Panc1 (cell line): ENCODE measurements at regions not wholly inside any gene's neighbourhood (a gene's known extent, or its start where the extent isn't known, plus 50 kb on each side); places are given as distances from the start of the nearest gene placed in this dataset.

Source experiments
- ATAC-seq: fragments of 200-7000 bp; cut with Tn5 transposase; 2 replicates; pipeline ENCODE4 v1.9.1; 2020; ENCODE audit warnings: mild to moderate bottlenecking, moderate library complexity
- BruUV-seq: library from RNA; stranded (reverse); fragments of 400-500 nt; replicated peaks from 2 replicates; lab custom pipeline; 2021; lab: Mats Ljungman, UMichigan
- CTCF ChIA-PET: fragments of 300-600 bp; sonication (Branson Sonifier 250); formaldehyde crosslinking; loops from one replicate; lab custom pipeline; 2022; ENCODE audit warnings: antibody characterized with exemption; lab: Charles Lee
- POLR2A ChIA-PET: fragments of 300-600 bp; sonication (Branson Sonifier 250); formaldehyde crosslinking; loops from one replicate; lab custom pipeline; 2022; ENCODE audit warnings: antibody characterized with exemption; lab: Charles Lee
- DNase-seq: peaks from one replicate; pipeline ENCODE4 v3.0.0-alpha.2; 2010; ENCODE audit warnings: low read depth, low spot score
- H3K27ac ChIP-seq: 2 replicates; pipeline ENCODE4 v1.5.1; 2011; ENCODE audit warnings: mild to moderate bottlenecking, low read length, inconsistent platforms
- H3K27me3 ChIP-seq: fragments of 200-500 bp; sonication (Bioruptor generic); 2 replicates; pipeline ENCODE4 v1.6.0; 2014; ENCODE audit warnings: low read length, inconsistent platforms; ENCODE audit not compliant: control insufficient read depth, insufficient read depth
- H3K36me3 ChIP-seq: fragments of 200-500 bp; sonication (Bioruptor generic); 2 replicates; pipeline ENCODE4 v1.5.1; 2014; ENCODE audit warnings: inconsistent platforms, mild to moderate bottlenecking, low read length, moderate library complexity; ENCODE audit not compliant: control insufficient read depth, insufficient read depth
- H3K4me1 ChIP-seq: 2 replicates; pipeline ENCODE4 v1.5.1; 2011; ENCODE audit warnings: inconsistent platforms, mild to moderate bottlenecking, low read length, moderate library complexity; ENCODE audit not compliant: control insufficient read depth, insufficient read depth
- H3K4me3 ChIP-seq, 2 experiments: 2 replicates each; pipeline ENCODE4 v1.5.1; 2011 to 2012; ENCODE audit warnings: low read depth in 2 of 2, low read length in 2 of 2, mild to moderate bottlenecking in 2 of 2, inconsistent platforms in 1 of 2, moderate library complexity in 1 of 2
- H3K9me3 ChIP-seq: fragments of 200-500 bp; sonication (Bioruptor generic); 2 replicates; pipeline ENCODE4 v1.5.1; 2014; ENCODE audit warnings: low read depth, mild to moderate bottlenecking, inconsistent platforms, low read length, moderate library complexity; ENCODE audit not compliant: control insufficient read depth, insufficient read depth
- POLR2AphosphoS5 ChIP-seq: IDR thresholded peaks from 2 replicates; pipeline ENCODE4 v1.6.1; 2012; ENCODE audit warnings: mild to moderate bottlenecking, low read depth, low read length, moderate library complexity
- SIN3A ChIP-seq: IDR thresholded peaks from 2 replicates; pipeline ENCODE4 v1.6.1; 2012; ENCODE audit warnings: low read depth, mild to moderate bottlenecking, low read length, moderate library complexity, borderline replicate concordance; ENCODE audit not compliant: insufficient read depth
- TCF7L2 ChIP-seq: IDR thresholded peaks from 2 replicates; pipeline ENCODE4 v1.6.1; 2011; ENCODE audit warnings: mild to moderate bottlenecking, low read depth, low read length, inconsistent platforms
- in situ Hi-C: cut with HindIII; loops from 2 replicates; pipeline ENCODE4 v1.10.0; 2016; ENCODE audit warnings: low sequenced_read_pairs, low pct_unique_long_range_greater_than_20kb
- intact Hi-C: fragments of 100-400 bp; cut with micrococcal nuclease; formaldehyde crosslinking; loops from one replicate; pipeline ENCODE4 v1.10.0; 2022; ENCODE audit not compliant: unreplicated experiment
- TF ChIP-seq, protein P1 (sequence below): fragments of 450-650 bp; IDR thresholded peaks from 2 replicates; pipeline ENCODE4 v1.5.1; 2017; ENCODE audit warnings: mild to moderate bottlenecking
- TF ChIP-seq, protein P2 (sequence below), 2 experiments: IDR thresholded peaks; 2 replicates each; pipeline ENCODE4 v1.6.1; 2011 to 2012; ENCODE audit warnings: low read depth in 2 of 2, control low read depth in 1 of 2, low read length in 1 of 2, mild to moderate bottlenecking in 1 of 2, moderate library complexity in 1 of 2; ENCODE audit not compliant: insufficient read depth in 1 of 2

GRCh38 chr11:23569134-23569533 is 708.9 kb upstream of the CCDC179 start:
- H3K36me3 ChIP-seq: no peaks in the 10 kb centered on the region
- intact Hi-C loops (no loop called here), in situ Hi-C loops (no loop called here)
- ChIA-PET POLR2A (no interaction called here), CTCF (no interaction called here)
- ATAC-seq (no peak), DNase-seq (no peak)
- no peaks in the 10 kb centered on the region for H3K27me3 ChIP-seq
- no peaks in the 10 kb centered on the region for H3K9me3 ChIP-seq
- BruUV-seq: no TSS peak
- no peaks in the 10 kb centered on the region for H3K4me1 ChIP-seq
- no peak overlapping the region for H3K4me3 ChIP-seq
- TF ChIP-seq, protein P1, sequence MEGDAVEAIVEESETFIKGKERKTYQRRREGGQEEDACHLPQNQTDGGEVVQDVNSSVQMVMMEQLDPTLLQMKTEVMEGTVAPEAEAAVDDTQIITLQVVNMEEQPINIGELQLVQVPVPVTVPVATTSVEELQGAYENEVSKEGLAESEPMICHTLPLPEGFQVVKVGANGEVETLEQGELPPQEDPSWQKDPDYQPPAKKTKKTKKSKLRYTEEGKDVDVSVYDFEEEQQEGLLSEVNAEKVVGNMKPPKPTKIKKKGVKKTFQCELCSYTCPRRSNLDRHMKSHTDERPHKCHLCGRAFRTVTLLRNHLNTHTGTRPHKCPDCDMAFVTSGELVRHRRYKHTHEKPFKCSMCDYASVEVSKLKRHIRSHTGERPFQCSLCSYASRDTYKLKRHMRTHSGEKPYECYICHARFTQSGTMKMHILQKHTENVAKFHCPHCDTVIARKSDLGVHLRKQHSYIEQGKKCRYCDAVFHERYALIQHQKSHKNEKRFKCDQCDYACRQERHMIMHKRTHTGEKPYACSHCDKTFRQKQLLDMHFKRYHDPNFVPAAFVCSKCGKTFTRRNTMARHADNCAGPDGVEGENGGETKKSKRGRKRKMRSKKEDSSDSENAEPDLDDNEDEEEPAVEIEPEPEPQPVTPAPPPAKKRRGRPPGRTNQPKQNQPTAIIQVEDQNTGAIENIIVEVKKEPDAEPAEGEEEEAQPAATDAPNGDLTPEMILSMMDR: no peak
- TF ChIP-seq, protein P2, sequence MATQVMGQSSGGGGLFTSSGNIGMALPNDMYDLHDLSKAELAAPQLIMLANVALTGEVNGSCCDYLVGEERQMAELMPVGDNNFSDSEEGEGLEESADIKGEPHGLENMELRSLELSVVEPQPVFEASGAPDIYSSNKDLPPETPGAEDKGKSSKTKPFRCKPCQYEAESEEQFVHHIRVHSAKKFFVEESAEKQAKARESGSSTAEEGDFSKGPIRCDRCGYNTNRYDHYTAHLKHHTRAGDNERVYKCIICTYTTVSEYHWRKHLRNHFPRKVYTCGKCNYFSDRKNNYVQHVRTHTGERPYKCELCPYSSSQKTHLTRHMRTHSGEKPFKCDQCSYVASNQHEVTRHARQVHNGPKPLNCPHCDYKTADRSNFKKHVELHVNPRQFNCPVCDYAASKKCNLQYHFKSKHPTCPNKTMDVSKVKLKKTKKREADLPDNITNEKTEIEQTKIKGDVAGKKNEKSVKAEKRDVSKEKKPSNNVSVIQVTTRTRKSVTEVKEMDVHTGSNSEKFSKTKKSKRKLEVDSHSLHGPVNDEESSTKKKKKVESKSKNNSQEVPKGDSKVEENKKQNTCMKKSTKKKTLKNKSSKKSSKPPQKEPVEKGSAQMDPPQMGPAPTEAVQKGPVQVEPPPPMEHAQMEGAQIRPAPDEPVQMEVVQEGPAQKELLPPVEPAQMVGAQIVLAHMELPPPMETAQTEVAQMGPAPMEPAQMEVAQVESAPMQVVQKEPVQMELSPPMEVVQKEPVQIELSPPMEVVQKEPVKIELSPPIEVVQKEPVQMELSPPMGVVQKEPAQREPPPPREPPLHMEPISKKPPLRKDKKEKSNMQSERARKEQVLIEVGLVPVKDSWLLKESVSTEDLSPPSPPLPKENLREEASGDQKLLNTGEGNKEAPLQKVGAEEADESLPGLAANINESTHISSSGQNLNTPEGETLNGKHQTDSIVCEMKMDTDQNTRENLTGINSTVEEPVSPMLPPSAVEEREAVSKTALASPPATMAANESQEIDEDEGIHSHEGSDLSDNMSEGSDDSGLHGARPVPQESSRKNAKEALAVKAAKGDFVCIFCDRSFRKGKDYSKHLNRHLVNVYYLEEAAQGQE (IDR thresholded peaks at IDR 0.05; ENCODE audit: insufficient read depth in 1 of 2, low read depth in 2 of 2, low read length in 1 of 2): no peak
- TF ChIP-seq POLR2AphosphoS5: no peak
- TF ChIP-seq SIN3A: no peak
- no peak for TF ChIP-seq TCF7L2
- H3K27ac ChIP-seq: no peak overlapping the region

DNA sequence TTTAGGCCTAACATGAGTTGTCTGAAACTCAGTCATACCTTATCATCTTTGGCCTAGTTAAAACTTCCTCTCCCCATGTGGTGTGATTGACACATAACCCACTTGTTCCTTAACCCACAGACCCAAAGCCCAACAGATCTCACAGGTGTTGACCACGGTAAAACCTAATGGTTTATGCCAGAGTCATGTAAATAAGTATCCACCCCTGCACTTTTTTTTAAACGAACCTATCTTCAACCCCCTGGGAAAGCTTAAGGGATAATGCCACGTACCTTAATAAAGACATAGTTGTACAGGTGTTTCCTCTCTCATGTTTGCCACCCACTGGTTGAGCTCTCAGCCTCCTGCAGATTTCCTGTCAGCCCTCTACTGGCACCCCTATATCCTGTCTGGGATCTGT is 709.3 kb upstream of the CCDC179 start:
- no TSS peak for BruUV-seq
- in situ Hi-C loops (no loop called here), intact Hi-C loops (no loop called here)
- Histone ChIP-seq H3K36me3 (no peaks in the 10 kb centered on the region), H3K4me1 (no peaks in the 10 kb centered on the region), H3K27ac (no peak overlapping the region), H3K4me3 (no peak overlapping the region), H3K27me3 (no peaks in the 10 kb centered on the region), H3K9me3 (no peaks in the 10 kb centered on the region)
- CTCF ChIA-PET: no interaction called here
- POLR2A ChIA-PET: no interaction called here
- TF ChIP-seq SIN3A (no peak), POLR2AphosphoS5 (no peak)
- TF ChIP-seq, protein P1: no peak
- TF ChIP-seq, protein P2 (IDR thresholded peaks at IDR 0.05; ENCODE audit: insufficient read depth in 1 of 2, low read depth in 2 of 2, low read length in 1 of 2): no peak
- no peak for DNase-seq
- no peak for ATAC-seq
